Left lung (tissue), 4 donors: ENCODE measurements at regions not wholly inside any gene's neighbourhood (a gene's known extent, or its start where the extent isn't known, plus 50 kb on each side); places are given as distances from the start of the nearest gene placed in this dataset.

Experiments used
- ATAC-seq: fragments of 200-7000 bp; cut with Tn5 transposase; one replicate; pipeline ENCODE4 v1.9.1; 2020; ENCODE audit warnings: moderate library complexity
- DNase-seq, 4 donors: peaks; one replicate each; pipeline ENCODE4 v3.0.0-alpha.2; 2013 to 2020
- H3K27ac ChIP-seq, 2 donors: fragments of 200-600 bp; sonication (generic) in 1 of 2; one replicate each; pipeline versions ENCODE4 v1.5.0 to v1.8.0; 2020 to 2021
- H3K27me3 ChIP-seq, 2 donors: fragments of 200-600 bp; sonication (generic) in 1 of 2; one replicate each; pipeline versions ENCODE4 v1.5.0 to v1.8.0; 2020 to 2021
- H3K36me3 ChIP-seq, 2 donors: fragments of 200-600 bp; sonication (generic) in 1 of 2; one replicate each; pipeline versions ENCODE4 v1.5.0 to v1.8.0; 2020 to 2021
- H3K4me1 ChIP-seq, 2 donors: fragments of 200-600 bp; one replicate each; pipeline ENCODE4 v1.8.0; 2021
- H3K4me3 ChIP-seq, 2 donors: fragments of 200-600 bp; sonication (generic) in 1 of 2; one replicate each; pipeline versions ENCODE4 v1.5.0 to v1.8.0; 2020 to 2021; ENCODE audit warnings: mild to moderate bottlenecking in 1 of 2
- H3K9me3 ChIP-seq, 2 donors: fragments of 200-600 bp; sonication (generic) in 1 of 2; one replicate each; pipeline versions ENCODE4 v1.5.0 to v1.8.0; 2020 to 2021
- CTCF ChIP-seq, 2 donors: fragments of 200-600 bp; sonication (generic) in 1 of 2; IDR thresholded peaks; one replicate each; pipeline versions ENCODE4 v1.5.0 to v1.8.0; 2021; ENCODE audit warnings: antibody characterized with exemption in 2 of 2
- intact Hi-C, 2 donors: fragments of 100-400 bp; cut with DNase I; formaldehyde crosslinking; loops; one replicate each; pipeline versions ENCODE4 v1.11.2 to v1.14.2; 2022
- donor health status: DM: no; HTN: yes; CAD: no.
- donor health status: DM: no; HTN: no; CAD: no.

- Histone ChIP-seq H3K27me3 (no peaks in the 10 kb centered on the region), H3K9me3 (no peaks in the 10 kb centered on the region), H3K4me1 (peaks cover 0 to 5% of the 10 kb centered on the region in 2 donors), H3K4me3 (no peak overlapping the region), H3K36me3 (no peaks in the 10 kb centered on the region), H3K27ac (no peak overlapping the region)
- intact Hi-C loops: no loop called here
- no peak for DNase-seq
- no peak for ATAC-seq
- TF ChIP-seq CTCF (IDR thresholded peaks at IDR 0.05): no peak
Measured at GRCh38 chr12:105449431-105449830, 118.9 kb downstream of the C12orf75 start.

GRCh38 chr12:105451211-105451610, 120.7 kb downstream of the C12orf75 start:
- Histone ChIP-seq H3K4me3 (no peak overlapping the region), H3K36me3 (no peaks in the 10 kb centered on the region), H3K27me3 (no peaks in the 10 kb centered on the region), H3K4me1 (no peaks in the 10 kb centered on the region), H3K9me3 (no peaks in the 10 kb centered on the region), H3K27ac (no peak overlapping the region)
- no peak for TF ChIP-seq CTCF (IDR thresholded peaks at IDR 0.05)
- DNase-seq (no peak), ATAC-seq (peak; percentile 39)
- intact Hi-C loops: no loop called here

- intact Hi-C loops: no loop called here
- TF ChIP-seq CTCF (IDR thresholded peaks at IDR 0.05): no peak
- no peak overlapping the region for H3K27ac ChIP-seq
- no peaks in the 10 kb centered on the region for H3K4me1 ChIP-seq
- H3K4me3 ChIP-seq: no peak overlapping the region
- no peaks in the 10 kb centered on the region for H3K9me3 ChIP-seq
- no peaks in the 10 kb centered on the region for H3K27me3 ChIP-seq
- no peak for ATAC-seq
- no peaks in the 10 kb centered on the region for H3K36me3 ChIP-seq
- no peak for DNase-seq
Measured at GRCh38 chr12:105451798-105452197, 121.3 kb downstream of the C12orf75 start.

- intact Hi-C loops: no loop called here
- no peak for TF ChIP-seq CTCF (IDR thresholded peaks at IDR 0.05)
- ATAC-seq (no peak), DNase-seq (no peak)
- no peaks in the 10 kb centered on the region for H3K9me3 ChIP-seq
- no peaks in the 10 kb centered on the region for H3K4me1 ChIP-seq
- no peaks in the 10 kb centered on the region for H3K36me3 ChIP-seq
- H3K27me3 ChIP-seq: no peaks in the 10 kb centered on the region
- H3K4me3 ChIP-seq: no peak overlapping the region
- H3K27ac ChIP-seq: no peak overlapping the region
Measured at GRCh38 chr12:105453316-105453715, 122.8 kb downstream of the C12orf75 start.

- intact Hi-C loops: no loop called here
- no peak overlapping the region for H3K27ac ChIP-seq
- no peak for ATAC-seq
- H3K27me3 ChIP-seq: no peaks in the 10 kb centered on the region
- DNase-seq: no peak
- no peaks in the 10 kb centered on the region for H3K36me3 ChIP-seq
- peaks cover 0 to 2% of the 10 kb centered on the region in 2 donors for H3K9me3 ChIP-seq
- no peak overlapping the region for H3K4me3 ChIP-seq
- no peak for TF ChIP-seq CTCF (IDR thresholded peaks at IDR 0.05)
- no peaks in the 10 kb centered on the region for H3K4me1 ChIP-seq
Measured at GRCh38 chr12:105454688-105455087, 124.2 kb downstream of the C12orf75 start.
